SK-N-SH (cell line): ENCODE measurements at regions not wholly inside any gene's neighbourhood (a gene's known extent, or its start where the extent isn't known, plus 50 kb on each side); places are given as distances from the start of the nearest gene placed in this dataset.

Experiments used
- CHD2 ChIP-seq: fragments of 150-350 bp; IDR thresholded peaks from 2 replicates; pipeline ENCODE4 v1.6.1; 2018; ENCODE audit warnings: low read length; ENCODE audit not compliant: partially characterized antibody
- JUND ChIP-seq: IDR thresholded peaks from 2 replicates; pipeline ENCODE4 v1.4.0; 2012
- RFX5 ChIP-seq: IDR thresholded peaks from 2 replicates; pipeline ENCODE4 v1.6.1; 2012; ENCODE audit warnings: mild to moderate bottlenecking, improper control_type of control experiment, low read length
- SIN3A ChIP-seq: IDR thresholded peaks from 2 replicates; pipeline ENCODE4 v1.6.1; 2012; ENCODE audit warnings: low read depth, mild to moderate bottlenecking, low read length, moderate library complexity, borderline replicate concordance
- SMC3 ChIP-seq: IDR thresholded peaks from 2 replicates; pipeline ENCODE4 v1.6.1; 2012; ENCODE audit warnings: low read depth, low read length, improper control_type of control experiment
- TAF1 ChIP-seq: IDR thresholded peaks from 2 replicates; pipeline ENCODE4 v1.6.1; 2012; ENCODE audit warnings: low read depth, mild to moderate bottlenecking, low read length, moderate library complexity, borderline replicate concordance
- TCF12 ChIP-seq: IDR thresholded peaks from 2 replicates; pipeline ENCODE4 v1.4.0; 2012
- YY1 ChIP-seq: IDR thresholded peaks from 2 replicates; pipeline ENCODE4 v1.4.0; 2012; ENCODE audit warnings: low read depth, mild to moderate bottlenecking
- TF ChIP-seq, protein P1 (sequence below): fragments of 200-600 bp; sonication (generic); IDR thresholded peaks from 2 replicates; pipeline ENCODE4 v1.6.1; 2017; ENCODE audit warnings: antibody characterized with exemption, mild to moderate bottlenecking, moderate library complexity
- TF ChIP-seq, protein P2 (sequence below): IDR thresholded peaks from 2 replicates; pipeline ENCODE4 v1.4.0; 2012; ENCODE audit warnings: low read depth, borderline replicate concordance
- TF ChIP-seq, protein P3 (sequence below): IDR thresholded peaks from 2 replicates; pipeline ENCODE4; 2012
- TF ChIP-seq, protein P4 (sequence below): fragments of 150-350 bp; IDR thresholded peaks from 2 replicates; pipeline ENCODE4 v1.6.1; 2017; ENCODE audit warnings: antibody characterized with exemption, low read length, low read depth, borderline replicate concordance

DNA sequence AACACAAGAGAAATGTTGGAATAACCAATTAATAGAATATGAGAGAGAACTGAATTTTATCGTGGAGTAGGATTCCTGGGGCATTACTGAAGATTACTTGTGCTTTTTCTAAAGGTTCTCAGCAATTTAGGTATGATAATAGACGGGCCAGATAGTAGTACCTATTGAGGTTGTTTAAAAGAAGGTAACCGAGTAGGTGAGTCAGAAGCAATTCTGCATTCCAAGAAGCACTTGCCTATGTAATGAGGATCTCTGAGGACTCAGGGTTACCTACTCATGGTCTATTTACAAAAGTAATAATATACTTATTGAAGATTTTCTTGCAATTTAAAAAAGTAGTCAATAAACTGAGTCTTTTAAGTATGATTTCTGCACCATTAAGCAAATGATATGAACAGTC is 1469.8 kb downstream of the BRINP3 start:
- TF ChIP-seq, protein P1, sequence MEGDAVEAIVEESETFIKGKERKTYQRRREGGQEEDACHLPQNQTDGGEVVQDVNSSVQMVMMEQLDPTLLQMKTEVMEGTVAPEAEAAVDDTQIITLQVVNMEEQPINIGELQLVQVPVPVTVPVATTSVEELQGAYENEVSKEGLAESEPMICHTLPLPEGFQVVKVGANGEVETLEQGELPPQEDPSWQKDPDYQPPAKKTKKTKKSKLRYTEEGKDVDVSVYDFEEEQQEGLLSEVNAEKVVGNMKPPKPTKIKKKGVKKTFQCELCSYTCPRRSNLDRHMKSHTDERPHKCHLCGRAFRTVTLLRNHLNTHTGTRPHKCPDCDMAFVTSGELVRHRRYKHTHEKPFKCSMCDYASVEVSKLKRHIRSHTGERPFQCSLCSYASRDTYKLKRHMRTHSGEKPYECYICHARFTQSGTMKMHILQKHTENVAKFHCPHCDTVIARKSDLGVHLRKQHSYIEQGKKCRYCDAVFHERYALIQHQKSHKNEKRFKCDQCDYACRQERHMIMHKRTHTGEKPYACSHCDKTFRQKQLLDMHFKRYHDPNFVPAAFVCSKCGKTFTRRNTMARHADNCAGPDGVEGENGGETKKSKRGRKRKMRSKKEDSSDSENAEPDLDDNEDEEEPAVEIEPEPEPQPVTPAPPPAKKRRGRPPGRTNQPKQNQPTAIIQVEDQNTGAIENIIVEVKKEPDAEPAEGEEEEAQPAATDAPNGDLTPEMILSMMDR: no peak
- TF ChIP-seq, protein P2, sequence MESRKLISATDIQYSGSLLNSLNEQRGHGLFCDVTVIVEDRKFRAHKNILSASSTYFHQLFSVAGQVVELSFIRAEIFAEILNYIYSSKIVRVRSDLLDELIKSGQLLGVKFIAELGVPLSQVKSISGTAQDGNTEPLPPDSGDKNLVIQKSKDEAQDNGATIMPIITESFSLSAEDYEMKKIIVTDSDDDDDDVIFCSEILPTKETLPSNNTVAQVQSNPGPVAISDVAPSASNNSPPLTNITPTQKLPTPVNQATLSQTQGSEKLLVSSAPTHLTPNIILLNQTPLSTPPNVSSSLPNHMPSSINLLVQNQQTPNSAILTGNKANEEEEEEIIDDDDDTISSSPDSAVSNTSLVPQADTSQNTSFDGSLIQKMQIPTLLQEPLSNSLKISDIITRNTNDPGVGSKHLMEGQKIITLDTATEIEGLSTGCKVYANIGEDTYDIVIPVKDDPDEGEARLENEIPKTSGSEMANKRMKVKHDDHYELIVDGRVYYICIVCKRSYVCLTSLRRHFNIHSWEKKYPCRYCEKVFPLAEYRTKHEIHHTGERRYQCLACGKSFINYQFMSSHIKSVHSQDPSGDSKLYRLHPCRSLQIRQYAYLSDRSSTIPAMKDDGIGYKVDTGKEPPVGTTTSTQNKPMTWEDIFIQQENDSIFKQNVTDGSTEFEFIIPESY: no peak
- TF ChIP-seq SMC3: no peak
- TF ChIP-seq SIN3A: no peak
- TF ChIP-seq TCF12: no peak
- TF ChIP-seq, protein P3, sequence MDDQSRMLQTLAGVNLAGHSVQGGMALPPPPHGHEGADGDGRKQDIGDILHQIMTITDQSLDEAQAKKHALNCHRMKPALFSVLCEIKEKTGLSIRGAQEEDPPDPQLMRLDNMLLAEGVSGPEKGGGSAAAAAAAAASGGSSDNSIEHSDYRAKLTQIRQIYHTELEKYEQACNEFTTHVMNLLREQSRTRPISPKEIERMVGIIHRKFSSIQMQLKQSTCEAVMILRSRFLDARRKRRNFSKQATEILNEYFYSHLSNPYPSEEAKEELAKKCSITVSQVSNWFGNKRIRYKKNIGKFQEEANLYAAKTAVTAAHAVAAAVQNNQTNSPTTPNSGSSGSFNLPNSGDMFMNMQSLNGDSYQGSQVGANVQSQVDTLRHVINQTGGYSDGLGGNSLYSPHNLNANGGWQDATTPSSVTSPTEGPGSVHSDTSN: no peak
- TF ChIP-seq TAF1: no peak
- no peak for TF ChIP-seq JUND
- TF ChIP-seq, protein P4, sequence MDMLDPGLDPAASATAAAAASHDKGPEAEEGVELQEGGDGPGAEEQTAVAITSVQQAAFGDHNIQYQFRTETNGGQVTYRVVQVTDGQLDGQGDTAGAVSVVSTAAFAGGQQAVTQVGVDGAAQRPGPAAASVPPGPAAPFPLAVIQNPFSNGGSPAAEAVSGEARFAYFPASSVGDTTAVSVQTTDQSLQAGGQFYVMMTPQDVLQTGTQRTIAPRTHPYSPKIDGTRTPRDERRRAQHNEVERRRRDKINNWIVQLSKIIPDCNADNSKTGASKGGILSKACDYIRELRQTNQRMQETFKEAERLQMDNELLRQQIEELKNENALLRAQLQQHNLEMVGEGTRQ: no peak
- TF ChIP-seq CHD2: no peak
- TF ChIP-seq RFX5: no peak
- no peak for TF ChIP-seq YY1
